HG03139 (cell line): ENCODE measurements at regions not wholly inside any gene's neighbourhood (a gene's known extent, or its start where the extent isn't known, plus 50 kb on each side); places are given as distances from the start of the nearest gene placed in this dataset.

Experiments used
- ATAC-seq: cut with Tn5 transposase; IDR thresholded peaks from one replicate; pipeline ENCODE4 v1.9.1; 2021; ENCODE audit not compliant: unreplicated experiment

DNA sequence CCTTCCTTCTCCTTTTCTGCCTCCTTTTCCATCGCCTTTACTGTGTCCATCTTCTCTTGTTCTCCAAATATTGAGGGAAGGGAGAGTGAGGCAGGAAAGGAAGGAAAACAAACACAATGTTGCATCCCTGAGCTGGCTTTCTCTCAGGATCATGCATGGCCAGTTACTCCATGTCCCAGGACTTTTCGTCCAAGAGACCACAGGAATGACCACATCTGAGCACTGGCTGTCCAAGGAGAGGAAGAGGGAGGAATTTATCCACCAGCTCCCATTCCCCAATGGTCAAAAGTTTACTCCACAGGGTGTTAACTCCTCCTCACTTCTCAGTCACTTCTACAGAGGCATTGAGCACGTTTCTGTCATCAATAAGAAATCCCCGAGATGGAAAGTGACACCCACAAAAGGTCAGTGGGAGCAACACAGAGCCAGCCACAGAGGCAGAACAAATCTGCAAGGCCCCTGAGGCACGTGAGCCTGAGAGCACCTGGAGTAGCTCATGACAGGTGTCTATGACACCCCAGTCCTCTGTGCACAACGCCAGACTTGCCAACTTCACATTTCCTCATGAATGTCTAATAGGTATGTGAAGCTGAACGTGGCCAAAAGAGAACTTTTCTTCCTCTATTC, 177.3 kb upstream of the NUDT4 start:
- ATAC-seq = no peak

DNA sequence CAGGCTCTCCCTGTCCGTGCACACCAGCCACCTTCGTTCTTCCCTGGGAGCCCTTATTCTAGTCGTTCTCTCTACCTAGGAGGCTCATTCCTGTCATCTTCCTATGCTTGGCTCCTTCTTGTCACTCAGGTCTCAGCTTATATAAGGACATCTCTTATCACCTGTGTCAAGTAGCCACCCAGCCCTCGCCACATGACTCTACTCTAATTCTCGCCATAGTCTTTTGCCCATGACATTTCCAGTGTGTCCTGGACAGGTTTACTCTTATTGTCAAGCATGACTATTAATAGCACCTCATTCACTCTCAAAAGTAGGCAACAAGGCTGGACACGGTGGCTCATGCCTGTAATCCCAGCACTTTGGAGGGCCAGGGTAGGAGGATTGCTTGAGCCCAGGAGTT, 175.7 kb upstream of the NUDT4 start:
- no peak for ATAC-seq

DNA sequence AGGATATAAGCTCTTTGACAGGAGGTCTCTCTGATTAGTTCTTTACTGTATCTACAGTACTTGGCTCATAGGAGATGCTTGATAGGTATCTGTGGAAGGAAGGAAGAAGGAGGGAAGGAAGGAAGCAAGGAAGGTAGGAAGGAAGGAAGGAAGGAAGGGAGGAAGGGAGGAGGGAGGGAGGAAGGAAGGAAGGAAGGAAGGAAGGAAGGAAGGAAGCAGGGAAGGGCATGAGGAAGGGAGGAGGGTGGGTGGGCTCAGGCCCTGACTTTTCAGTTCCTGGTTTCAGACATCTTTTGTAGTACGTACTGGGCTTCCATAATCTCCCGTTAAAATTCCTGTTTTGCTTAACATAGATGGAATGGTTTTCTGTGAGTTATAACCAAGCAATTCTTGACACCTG, 175.0 kb upstream of the NUDT4 start:
- ATAC-seq = no peak

DNA sequence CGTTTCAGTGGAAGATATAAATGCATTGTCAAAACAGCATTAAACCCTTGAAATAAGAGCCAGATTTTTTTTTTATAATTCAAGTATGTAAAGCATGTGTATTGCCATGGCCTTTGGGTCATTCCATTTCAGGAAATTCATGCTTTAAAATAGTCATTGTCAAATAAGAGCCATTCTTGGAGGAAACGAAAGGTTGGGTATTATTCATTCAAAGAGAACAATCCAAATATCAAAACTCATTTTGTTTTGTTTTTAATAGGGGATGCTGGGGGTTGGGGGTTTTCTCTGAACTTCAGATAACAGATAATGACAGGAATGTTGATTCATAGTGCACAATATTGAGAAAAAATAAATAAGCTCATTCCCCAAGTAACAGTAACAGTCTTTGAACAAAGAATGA, 174.4 kb upstream of the NUDT4 start:
- no peak for ATAC-seq

DNA sequence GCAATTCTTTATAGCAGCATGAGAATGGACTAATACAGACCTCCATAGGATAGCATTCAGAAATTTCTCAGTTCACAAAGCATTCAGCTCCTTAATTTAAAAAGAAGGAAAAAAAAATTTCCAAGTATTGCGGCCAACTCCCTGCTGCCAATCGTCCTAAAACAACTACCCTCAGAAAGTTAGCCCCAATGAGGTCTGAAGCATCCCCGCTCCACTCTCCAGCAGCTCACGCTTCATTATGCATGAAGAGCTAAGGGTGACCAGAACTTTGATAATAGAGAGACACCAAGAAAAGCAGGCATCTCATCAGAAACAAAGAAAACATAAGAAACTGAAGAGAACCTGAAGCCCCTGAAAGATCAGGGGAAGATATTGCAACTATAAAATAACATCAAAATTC, 172.8 kb upstream of the NUDT4 start:
- no peak for ATAC-seq

DNA sequence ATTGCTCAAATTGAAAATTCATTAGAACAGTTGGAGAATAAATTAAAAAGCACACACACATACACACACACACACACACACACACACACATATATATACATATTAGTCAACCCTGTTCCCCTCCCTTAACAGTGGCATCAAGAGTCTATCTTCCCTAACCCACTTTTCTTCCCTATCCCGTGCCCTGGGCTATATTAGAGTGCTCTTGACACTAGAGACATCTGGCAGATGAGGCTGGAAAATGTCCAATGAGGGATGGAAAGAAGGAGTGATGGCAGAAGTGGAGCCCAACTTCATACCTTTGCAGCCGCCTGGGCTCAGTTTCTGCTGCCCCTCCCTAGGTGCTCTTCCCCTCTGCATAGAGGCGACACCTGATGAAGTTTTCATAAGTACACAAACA, 172.4 kb upstream of the NUDT4 start:
- no peak for ATAC-seq

DNA sequence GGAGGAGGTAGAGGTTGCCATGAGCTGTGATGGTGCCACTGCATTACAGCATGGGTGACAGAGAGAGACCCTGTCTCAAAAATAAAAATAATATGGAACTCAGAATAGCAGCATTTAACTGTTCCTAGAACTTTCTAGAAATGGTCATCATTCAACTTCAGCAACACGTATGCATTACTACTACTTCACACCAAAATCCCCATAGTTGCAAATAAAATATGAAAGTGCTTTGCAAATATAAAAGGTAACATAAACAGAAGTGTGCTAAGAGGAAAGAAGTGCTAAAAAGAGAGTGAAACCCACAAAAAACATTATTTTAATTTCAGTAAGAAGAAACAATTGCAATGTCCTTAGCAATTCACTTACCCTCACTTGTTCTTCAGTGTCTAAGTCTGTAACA, 169.7 kb upstream of the NUDT4 start:
- ATAC-seq = no peak

DNA sequence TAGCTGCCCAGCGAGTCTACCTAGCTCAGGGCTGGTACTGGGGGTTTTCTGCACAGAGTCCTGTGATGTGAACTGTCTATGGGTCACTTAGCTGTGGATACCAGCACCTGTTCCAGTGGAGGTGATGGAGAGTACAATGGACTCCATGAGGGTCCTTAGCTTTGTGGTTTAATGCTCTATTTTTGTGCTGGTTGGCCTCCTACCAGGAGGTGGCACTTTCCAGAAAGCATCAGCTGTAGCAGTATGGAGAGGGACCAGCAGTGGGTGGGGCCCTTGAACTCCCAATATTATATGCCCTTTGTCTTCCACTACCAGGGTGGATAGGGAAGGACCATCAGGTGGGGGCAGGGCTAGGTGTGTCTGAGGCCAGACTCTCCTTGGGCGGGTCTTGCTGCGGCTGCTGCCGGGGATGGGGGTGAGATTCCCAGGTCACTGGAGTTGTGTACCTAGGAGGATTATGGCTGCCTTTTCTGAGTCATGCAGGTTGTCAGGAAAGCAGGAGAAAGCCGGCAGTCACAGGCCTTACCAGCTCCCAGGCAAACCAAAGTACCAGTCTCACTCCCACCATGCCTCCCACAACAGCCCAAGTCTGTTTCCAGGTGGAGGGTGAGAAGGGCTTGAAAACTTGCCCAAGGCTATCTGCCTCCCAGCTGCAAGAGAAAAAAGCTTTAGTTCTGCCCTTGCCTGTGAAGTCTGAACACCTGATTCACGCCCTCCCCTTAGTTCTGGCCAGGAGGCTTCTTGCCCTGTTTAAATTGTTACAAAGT, 163.0 kb upstream of the NUDT4 start:
- no peak for ATAC-seq

DNA sequence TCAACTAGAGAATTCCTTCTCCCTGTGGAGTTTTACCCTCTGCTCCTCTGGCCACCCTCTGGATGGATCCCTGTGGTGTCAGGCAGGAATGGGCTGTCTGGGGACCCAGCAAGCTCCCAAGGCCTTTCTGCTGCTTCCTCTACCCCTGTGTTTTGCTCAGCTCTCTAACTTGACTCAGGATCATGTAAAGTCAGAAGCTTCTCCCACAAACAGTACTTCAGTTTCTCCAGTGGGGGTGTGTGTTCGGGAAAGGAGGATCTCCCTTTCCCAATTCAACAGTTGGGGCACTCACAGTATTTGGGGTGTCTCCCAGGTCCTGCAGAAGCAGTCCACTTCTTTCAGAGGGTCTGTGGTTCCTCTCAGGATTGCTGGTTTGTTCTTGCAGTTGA, 162.4 kb upstream of the NUDT4 start:
- no peak for ATAC-seq

DNA sequence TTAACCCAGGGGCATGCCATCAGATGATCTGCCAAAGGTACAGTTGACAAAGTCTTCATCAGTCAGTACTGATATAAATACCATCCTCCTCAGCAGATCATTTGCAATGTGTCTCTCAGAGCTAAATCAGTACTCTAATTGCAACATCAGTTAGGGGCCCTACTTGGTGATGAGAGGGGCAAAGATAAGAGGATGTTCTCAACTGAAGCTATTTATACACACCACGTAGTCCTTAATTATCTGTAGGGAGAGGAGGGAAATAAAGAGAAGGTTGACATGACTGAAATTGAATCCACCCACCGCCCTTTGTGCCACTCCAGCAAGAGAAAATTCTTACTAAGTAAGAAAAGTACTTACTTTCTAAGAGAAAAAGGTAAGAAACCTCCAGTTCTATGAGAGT, 157.8 kb upstream of the NUDT4 start:
- no peak for ATAC-seq

DNA sequence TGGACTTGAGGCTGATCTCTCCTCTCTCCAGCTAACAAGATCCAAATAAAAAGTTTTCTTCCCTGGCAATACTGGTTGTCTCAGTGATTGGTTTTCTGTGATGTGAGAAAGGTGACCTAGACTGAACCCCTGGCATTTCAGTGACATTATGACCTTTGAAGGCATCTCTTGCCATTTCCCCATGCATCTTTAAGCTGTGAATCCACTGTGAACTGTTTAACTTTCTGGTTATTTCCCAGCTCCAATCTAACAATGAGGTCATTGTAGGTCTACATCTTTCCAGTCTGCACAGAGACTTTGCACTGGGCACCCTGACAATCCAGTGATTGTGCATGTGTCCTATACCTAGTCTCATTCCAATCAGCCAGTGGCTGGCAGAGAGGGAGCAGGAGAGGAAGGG, 155.9 kb upstream of the NUDT4 start:
- ATAC-seq = no peak

DNA sequence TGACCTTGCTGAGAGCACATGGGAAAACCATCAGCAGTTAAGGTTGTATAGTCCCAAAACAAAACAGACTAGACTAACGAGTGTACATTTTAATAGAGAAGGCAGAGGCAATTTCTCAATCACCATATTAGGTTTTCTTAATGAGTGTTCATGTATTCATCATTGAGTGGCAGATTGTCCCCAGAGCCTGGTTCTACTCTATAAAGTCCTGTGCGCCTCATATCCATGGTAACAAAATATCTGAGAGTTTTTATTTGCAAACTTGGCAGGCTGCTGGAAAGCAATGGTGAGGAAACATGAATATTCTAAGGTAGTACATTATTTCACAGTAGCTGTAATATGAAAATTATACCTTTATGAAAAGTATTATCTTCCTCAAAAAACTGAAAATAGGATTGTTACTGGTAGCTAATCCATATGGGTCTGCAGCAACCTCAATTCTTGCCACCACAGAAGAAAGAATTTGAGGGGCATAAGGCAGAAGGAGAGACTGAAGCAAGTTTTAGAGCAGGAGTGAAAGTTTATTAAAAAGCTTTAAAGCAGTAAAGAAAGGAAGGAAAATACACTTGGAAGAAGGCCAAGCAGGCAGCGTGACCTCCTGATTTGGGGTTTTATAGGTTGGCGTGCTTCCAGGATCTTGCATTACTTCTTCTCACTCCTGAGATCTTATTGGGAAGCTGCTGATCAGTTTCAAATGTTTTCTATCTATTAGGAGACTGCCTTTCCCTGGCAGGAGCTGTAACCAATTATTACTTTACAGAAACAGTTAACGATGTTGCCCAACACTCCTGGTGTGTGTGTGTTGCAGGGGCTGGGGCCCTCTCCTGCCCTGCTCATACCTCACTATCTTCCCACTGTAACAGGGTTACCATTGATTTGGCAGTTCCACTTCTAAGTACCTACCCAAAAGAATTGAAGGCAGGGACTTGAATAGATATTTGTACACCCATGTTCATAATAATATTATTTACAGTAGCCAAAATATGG, 154.0 kb upstream of the NUDT4 start:
- no peak for ATAC-seq

DNA sequence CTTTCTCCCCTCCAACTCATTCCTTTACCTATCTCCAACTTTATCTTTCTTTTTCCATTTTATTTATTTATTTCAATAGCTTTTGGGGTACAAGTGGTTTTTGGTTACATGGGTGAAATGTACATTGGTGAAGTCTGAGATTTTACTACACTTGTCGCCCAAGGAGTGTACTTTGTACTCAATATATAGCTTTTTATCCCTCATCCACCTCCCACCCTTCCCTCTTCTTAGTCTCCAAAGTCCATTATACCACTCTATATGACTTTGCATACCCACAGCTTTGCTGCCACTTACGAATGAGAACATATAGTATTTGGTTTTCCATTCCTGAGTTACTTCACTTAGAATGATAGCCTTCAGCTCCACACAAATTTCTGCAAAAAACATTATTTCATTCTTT, 152.6 kb upstream of the NUDT4 start:
- no peak for ATAC-seq

DNA sequence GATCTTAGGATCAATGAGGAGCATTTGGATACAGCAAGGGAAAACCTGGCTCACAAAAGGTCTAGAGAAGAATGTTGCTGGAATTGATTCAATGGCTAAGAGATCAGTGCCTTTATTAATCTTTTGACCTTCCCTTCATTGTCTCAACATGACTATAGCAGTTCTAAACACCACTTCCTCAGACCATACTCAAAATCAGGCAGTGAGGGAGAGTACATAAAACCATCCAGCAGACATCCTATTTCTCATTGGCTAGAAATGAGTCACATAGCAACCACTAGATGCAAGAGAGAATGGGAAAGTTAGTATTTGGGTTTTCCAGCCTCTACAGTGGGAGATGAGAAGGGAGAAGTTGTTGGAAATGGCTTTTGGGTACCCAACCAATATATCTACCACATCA, 151.4 kb upstream of the NUDT4 start:
- no peak for ATAC-seq

DNA sequence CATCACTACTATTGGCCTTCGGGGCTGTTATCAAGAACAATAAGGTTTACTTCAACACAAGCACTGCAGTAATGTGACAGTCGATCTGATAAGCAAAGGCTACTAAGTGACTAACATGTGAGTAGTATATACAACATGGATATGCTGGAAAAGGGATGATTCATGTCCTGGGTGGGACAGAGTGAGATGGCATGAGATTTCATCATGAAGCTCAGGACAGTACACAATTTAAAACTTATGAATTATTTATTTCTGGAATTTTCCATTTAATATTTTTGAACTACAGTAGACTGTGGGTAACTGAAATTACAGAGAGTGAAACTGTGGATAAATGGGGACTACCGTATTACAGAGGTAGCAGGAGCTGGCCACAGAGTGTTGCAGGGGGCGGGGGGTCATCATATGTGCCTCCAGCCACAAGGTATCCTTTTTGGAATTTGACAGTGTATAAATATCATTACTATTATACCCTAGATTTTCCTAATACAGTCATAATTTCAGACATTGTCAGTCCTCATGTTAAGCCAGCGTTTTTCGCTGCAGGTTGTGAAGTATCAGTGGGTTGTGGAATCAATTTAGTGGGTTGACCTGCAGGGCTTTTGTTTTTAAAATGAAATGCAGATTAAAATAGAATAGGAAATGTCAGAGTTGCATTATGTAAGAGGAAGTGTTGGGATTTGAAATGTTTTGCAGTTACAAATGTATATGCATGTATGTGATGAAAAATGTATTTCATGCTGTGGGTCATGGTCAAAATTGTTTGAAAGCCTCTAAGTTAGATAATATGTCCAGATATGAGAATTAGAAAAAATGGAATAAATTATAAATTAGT, 148.0 kb upstream of the NUDT4 start:
- ATAC-seq = no peak

DNA sequence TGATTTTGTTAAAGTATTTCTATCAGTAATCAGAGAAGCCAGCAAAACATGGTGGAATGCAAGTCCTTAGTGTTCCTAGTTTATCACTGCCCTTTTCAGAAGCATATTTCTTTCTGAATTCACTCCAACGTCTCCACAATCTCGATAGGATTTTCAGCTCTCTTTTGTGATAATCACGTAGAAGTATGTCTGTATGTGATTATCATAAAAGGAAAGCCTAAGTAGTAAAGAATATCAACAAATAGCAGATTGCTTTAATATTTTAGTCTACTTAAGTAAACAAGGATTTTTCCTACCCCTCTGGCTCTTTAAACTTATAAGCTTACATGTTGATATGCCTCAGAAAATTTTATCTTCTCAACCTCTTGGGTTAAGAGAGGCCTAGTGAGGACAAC, 147.4 kb upstream of the NUDT4 start:
- no peak for ATAC-seq

DNA sequence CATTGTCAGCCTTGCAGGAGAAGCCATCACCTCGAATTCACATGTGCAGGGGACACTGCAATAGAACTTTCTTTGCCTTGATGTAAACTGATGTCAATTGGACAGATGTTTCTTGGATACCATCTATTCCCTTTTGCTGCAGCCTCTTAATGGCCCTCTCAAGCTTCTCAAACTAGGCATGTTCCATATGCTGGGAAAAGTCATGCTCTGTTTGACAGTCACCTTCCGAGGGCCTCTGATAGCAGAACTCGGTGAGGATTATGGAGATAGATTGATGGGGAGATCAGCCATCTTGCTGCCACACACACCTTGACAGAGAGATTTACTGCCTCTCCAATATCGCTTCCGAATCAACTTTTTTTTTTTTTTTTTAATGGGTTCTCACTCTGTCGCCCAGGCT, 145.8 kb upstream of the NUDT4 start:
- ATAC-seq = no peak

DNA sequence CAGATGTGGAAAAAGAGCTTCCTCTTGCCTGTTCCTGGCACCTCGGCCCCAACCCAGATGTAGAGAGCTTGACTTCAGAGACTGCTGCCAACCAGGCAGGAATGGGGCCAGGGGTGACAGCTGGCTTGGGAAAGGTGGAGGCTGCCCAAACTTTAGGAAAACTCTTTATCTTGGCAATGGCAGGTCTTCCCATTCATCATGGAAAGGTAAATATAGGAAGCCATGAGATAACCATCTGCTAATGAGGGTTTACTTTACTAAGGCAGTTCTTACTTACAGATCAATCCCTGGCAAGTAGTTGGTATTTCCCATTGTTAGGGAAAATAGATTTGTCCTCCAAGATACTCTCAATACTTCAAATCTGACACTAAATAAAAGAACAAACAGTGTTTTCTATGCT, 143.1 kb upstream of the NUDT4 start:
- ATAC-seq = no peak

DNA sequence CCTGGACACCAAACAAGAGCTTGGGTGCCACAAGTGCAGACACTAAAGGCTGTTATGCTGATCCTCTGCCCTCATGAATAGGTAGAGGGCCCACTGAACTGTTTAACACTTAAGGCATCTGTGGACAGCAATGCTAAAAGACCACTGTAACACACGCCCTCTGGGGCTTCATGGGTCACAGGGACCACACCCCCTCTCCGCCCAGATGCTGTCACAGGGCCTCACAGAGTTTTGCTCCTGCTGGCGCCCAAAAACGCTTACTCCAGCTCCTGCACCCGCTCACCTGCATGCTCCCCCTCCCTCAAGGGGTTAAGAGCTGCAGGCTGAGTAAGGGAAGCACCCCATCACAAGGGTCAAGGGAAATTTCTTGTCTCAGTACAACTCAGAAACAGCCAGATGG, 141.8 kb upstream of the NUDT4 start:
- no peak for ATAC-seq

DNA sequence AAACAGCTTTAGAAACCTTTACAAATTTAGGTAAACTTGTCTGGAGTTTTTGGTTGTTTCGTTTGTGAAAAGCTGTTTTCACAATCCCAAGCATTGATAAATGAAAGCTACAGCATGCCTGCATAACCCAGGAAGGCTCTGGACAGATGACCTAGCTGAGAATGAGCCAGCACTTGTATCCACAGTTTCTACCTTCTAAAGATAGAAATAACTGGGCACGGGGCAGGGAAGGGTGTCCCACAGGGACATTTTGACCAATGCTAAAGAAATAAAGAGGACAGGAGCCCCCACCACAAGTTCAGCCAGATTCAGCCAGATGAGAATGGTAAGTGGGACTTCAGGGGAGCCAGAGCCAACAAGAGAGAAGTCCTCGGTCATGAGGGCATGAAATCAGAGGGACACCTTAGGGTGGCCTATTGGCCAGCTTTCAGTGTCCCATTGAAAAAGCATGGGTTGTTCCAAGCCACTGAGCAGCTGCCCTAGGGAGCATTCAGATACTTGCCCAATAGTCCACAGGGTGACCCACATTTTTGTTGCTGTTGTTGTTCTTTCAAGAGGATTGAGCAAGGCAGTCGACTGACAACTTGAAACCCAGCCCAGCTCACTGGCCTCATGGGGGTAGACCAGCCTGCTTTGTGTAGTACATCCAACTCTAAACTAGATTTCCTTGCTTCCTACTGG, 140.3 kb upstream of the NUDT4 start:
- ATAC-seq = no peak
